Lower leg skin (tissue), 3 donors: ENCODE measurements at regions not wholly inside any gene's neighbourhood (a gene's known extent, or its start where the extent isn't known, plus 50 kb on each side); places are given as distances from the start of the nearest gene placed in this dataset.

Experiments
- CTCF ChIP-seq, 3 donors: fragments of 450-650 bp; IDR thresholded peaks; one replicate each; pipeline ENCODE4 v1.5.1; 2016; ENCODE audit warnings: antibody characterized with exemption in 3 of 3, mild to moderate bottlenecking in 3 of 3, moderate library complexity in 2 of 3
- POLR2A ChIP-seq, 2 donors: fragments of 450-650 bp; IDR thresholded peaks; one replicate each; pipeline ENCODE4 v1.6.1; 2016 to 2017; ENCODE audit warnings: antibody characterized with exemption in 2 of 2, mild to moderate bottlenecking in 1 of 2, moderate library complexity in 1 of 2

GRCh38 chr2:15058015-15058720 is 425.7 kb downstream of the LRATD1 start:
- no peak for TF ChIP-seq CTCF (IDR thresholded peaks at IDR 0.05)
- no peak for TF ChIP-seq POLR2A (IDR thresholded peaks at IDR 0.05)
